Activated T-helper 2 cell treated with anti-CD3 and anti-CD28 coated beads, Interferon-gamma antibody, Interleukin-2, Interleukin-4, amounts not matched to agents 10 μg/mL and 5 μg/mL and 100 μg/mL, durations not matched to agents 14 hours and 24 hours and 36 hours (primary cell): ENCODE measurements at regions not wholly inside any gene's neighbourhood (a gene's known extent, or its start where the extent isn't known, plus 50 kb on each side); places are given as distances from the start of the nearest gene placed in this dataset.

ENCODE experiments used
- DNase-seq: peaks from one replicate; pipeline ENCODE4 v3.0.0; 2021; ENCODE audit warnings: low spot score
- H3K27ac Mint-ChIP-seq: one replicate; pipeline ENCODE4 v1.8.0; 2021; ENCODE audit warnings: mixed read lengths
- H3K27me3 Mint-ChIP-seq: one replicate; pipeline ENCODE4 v1.8.0; 2021; ENCODE audit warnings: low read depth, mixed read lengths
- H3K36me3 Mint-ChIP-seq: one replicate; pipeline ENCODE4 v1.8.0; 2021; ENCODE audit warnings: low read depth, mixed read lengths
- H3K4me1 Mint-ChIP-seq: one replicate; pipeline ENCODE4 v1.8.0; 2021; ENCODE audit warnings: low read depth, mixed read lengths
- H3K4me3 Mint-ChIP-seq: one replicate; pipeline ENCODE4 v1.8.0; 2021; ENCODE audit warnings: low read depth, mild to moderate bottlenecking, moderate library complexity, mixed read lengths
- H3K9me3 Mint-ChIP-seq: one replicate; pipeline ENCODE4 v1.8.0; 2021; ENCODE audit warnings: mixed read lengths
- intact Hi-C: fragments of 100-400 bp; cut with micrococcal nuclease; formaldehyde crosslinking; loops from one replicate; pipeline ENCODE4 v1.15.1; 2023

DNA sequence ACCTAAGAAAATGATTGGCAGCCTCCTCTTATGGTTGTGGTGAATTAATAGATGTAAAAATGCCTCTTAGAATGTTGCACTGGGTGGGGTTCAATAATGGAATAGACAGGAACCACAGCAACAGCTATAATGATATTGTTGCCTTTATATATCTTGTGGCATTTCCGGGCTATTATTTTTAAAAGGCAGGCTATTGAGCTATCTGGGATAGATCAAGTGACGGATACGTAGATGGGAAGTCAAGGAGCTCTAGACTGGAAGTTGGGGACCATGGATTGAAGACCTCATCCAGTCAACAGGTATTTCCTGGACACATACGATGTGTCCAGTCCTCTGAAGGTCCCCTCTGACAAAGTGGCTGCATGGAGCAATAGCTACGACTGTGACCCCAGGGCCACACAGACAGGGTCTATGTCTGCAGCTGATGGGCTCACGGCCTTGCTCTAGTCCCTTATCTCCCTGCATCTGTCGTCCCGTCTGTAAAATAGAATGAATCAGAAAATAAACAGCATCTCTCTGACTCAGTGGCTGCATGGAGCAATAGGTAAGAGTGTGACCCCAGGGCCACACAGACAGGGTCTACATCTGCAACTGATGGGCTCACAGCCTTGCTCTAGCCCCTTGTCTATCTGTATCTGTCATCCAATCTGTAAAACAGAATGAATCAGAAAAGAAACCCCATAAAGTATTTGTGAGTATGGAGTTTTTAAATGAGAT, 117.7 kb upstream of the FOXF1 start:
- intact Hi-C loops = no loop called here
- no peak overlapping the region for H3K4me3 Mint-ChIP-seq
- H3K9me3 Mint-ChIP-seq = no peaks in the 10 kb centered on the region
- DNase-seq = no peak
- no peak overlapping the region for H3K27ac Mint-ChIP-seq
- H3K27me3 Mint-ChIP-seq = no peaks in the 10 kb centered on the region
- H3K36me3 Mint-ChIP-seq = no peaks in the 10 kb centered on the region
- peaks cover 3% of the 10 kb centered on the region for H3K4me1 Mint-ChIP-seq

DNA sequence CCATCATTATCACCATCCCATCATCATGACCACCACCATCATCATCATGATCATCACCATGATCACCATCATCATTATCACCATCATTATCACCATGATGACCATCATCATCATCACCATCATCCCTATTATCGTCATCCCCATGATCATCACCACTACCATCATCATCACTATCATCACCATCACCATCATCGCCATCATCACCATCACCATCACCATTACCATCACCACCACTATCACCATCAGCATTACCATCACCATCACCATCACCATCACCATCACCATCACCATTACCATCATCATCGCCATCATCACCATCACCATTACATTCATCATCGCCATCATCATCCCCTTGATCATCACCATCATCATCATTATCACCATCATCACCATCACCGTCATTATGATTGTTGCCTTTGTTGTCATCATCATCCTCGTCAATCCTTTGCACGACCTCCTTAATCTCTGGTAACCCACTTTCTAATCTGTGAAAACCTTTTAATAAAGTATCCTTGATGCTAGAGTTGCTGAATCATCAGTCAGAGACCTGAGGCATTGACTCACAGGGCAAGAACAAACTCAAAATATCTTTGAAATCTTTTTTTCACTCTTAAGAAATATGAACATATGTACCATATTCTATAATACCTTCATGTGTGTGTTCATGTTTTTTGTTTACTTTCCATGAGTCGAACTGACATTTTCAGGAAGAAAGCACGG, 116.3 kb upstream of the FOXF1 start:
- Mint-ChIP-seq H3K36me3 (no peaks in the 10 kb centered on the region), H3K4me1 (no peaks in the 10 kb centered on the region), H3K27ac (no peak overlapping the region), H3K27me3 (no peaks in the 10 kb centered on the region), H3K9me3 (no peaks in the 10 kb centered on the region), H3K4me3 (no peak overlapping the region)
- intact Hi-C loops = no loop called here
- DNase-seq = no peak

DNA sequence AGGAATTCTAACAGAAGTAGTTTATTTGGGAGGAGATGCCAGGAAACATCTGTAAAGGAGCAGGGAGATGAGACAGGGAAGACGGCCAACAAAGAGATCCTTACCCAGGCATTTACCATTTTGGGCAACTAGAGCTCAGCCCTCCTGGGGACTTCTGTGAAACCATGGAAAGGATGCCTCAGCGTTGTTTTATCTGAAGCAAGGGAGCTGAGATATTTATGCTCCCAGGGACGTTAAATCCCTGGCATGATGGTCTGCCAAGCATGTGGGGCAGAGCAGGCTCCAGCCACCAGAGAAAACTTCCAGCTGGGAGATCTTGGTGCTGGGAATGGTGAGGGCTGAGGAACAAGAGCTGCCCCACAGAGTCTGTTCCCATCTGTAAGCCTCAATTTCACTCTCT, 114.8 kb upstream of the FOXF1 start:
- intact Hi-C loops = no loop called here
- Mint-ChIP-seq H3K4me1 (no peaks in the 10 kb centered on the region), H3K36me3 (no peaks in the 10 kb centered on the region), H3K27ac (no peak overlapping the region), H3K4me3 (no peak overlapping the region), H3K9me3 (no peaks in the 10 kb centered on the region), H3K27me3 (no peaks in the 10 kb centered on the region)
- no peak for DNase-seq

DNA sequence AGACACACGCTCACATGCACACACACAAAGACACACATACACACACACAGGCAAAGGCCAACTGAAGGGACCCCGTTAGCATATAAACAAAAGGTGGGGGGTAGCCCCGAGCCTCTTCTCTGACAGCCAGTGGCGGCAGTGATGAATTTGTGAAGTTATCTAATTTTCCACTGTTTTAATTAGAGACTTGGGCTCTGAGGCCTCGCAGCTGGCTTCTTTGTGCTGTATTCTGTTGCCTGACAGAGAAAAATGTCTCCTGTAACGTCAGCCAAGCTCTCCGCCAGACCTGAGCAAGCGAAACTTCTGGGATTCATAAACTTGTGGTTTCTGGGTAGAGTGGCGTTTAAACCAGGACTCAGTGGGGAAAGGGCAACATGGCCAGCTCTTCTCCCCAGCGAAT, 113.9 kb upstream of the FOXF1 start:
- Mint-ChIP-seq H3K36me3 (no peaks in the 10 kb centered on the region), H3K4me1 (no peaks in the 10 kb centered on the region), H3K9me3 (no peaks in the 10 kb centered on the region), H3K27me3 (no peaks in the 10 kb centered on the region), H3K27ac (no peak overlapping the region), H3K4me3 (no peak overlapping the region)
- intact Hi-C loops = no loop called here
- DNase-seq = no peak

DNA sequence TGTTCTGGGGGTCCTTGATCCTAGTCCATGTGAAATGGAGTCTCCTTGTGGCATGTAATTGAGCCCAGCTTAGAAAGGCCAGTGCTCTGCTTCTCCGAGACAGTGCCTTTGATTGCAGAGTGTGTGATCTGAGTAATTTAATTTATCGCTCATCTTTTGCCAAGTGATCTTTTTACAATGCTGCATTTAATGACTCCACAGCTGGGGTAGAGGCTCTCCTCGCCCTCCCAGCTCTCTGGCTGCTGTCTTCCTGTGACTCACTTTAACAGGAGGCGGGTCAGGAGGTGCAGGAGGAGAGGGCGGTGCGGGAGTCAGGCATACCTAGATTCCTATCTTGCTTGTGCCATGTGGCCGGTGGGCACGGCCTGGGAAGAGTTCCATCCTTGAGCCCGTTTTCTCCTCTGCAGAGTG, 113.4 kb upstream of the FOXF1 start:
- Mint-ChIP-seq H3K9me3 (no peaks in the 10 kb centered on the region), H3K27me3 (no peaks in the 10 kb centered on the region), H3K36me3 (no peaks in the 10 kb centered on the region), H3K4me1 (no peaks in the 10 kb centered on the region), H3K27ac (no peak overlapping the region), H3K4me3 (no peak overlapping the region)
- intact Hi-C loops = no loop called here
- DNase-seq = no peak

DNA sequence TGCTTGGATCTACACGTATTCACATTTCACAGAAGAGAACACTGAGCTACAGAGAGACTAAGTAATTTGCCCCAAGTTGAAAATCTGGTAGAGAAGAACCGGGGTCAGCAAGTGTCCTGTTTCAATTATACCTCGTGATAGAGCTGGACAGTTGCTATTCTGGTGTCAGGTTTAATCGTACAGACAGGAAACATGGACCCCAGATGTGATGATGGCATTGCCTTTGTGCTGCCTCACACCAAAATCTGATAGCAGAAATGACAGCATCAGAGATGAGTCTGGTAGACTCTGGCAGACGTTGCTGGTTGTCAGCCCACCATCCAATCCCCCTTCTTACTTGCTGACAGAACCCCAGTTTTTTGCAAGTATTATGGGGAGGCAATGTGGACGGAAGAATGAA, 112.1 kb upstream of the FOXF1 start:
- no peak overlapping the region for H3K4me3 Mint-ChIP-seq

DNA sequence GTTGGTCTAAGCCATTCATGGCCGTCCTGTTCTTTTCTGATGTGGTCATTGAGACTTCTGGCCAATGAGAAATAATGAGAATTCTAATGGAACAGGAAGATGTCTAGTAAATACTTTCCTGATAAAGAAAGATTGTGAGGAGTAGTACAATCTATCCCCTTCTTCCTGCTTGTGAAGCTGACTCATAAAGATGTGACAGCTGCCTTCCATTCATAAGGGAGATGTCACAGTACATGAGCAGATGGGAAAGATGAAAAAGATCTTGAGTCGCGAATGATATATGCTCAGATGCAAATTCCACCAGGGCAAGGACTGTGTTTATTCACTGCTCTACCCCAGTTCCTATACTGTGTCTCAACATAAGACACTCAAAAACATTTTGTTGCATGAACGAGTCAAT, 111.7 kb upstream of the FOXF1 start:
- no peaks in the 10 kb centered on the region for H3K27me3 Mint-ChIP-seq
- no peak for DNase-seq
- H3K4me1 Mint-ChIP-seq = no peaks in the 10 kb centered on the region
- H3K27ac Mint-ChIP-seq = no peak overlapping the region
- intact Hi-C loops = no loop called here
- H3K4me3 Mint-ChIP-seq = no peak overlapping the region
- no peaks in the 10 kb centered on the region for H3K36me3 Mint-ChIP-seq
- no peaks in the 10 kb centered on the region for H3K9me3 Mint-ChIP-seq

More for the DNA sequence above, 112.1 kb upstream of the FOXF1 start:
- Mint-ChIP-seq H3K9me3 (no peaks in the 10 kb centered on the region), H3K27ac (no peak overlapping the region), H3K4me1 (no peaks in the 10 kb centered on the region), H3K27me3 (no peaks in the 10 kb centered on the region), H3K36me3 (no peaks in the 10 kb centered on the region)
- no peak for DNase-seq
- intact Hi-C loops = no loop called here

DNA sequence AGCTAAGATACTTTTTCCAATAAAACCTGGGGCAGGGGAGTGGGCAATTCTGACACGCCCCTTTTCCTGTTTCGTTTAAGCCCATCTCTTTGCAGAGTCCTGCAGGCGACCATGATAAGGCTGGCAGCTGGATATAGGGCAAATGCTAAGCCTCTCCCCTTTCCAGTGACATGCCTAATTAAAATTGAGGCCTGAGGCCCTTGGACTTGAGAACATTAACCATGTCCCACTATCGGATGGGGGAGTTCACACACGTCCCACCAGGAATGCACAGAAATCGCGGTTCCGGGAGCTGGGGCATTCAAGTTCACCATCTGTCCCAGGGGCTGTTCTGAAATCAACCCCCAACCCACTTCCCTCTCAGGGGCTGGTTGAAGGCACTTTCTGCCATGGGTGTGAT, 109.2 kb upstream of the FOXF1 start:
- H3K4me3 Mint-ChIP-seq = no peak overlapping the region
- intact Hi-C loops = no loop called here
- no peaks in the 10 kb centered on the region for H3K9me3 Mint-ChIP-seq
- H3K27me3 Mint-ChIP-seq = no peaks in the 10 kb centered on the region
- H3K36me3 Mint-ChIP-seq = no peaks in the 10 kb centered on the region
- no peak for DNase-seq
- H3K4me1 Mint-ChIP-seq = no peaks in the 10 kb centered on the region
- H3K27ac Mint-ChIP-seq = no peak overlapping the region

DNA sequence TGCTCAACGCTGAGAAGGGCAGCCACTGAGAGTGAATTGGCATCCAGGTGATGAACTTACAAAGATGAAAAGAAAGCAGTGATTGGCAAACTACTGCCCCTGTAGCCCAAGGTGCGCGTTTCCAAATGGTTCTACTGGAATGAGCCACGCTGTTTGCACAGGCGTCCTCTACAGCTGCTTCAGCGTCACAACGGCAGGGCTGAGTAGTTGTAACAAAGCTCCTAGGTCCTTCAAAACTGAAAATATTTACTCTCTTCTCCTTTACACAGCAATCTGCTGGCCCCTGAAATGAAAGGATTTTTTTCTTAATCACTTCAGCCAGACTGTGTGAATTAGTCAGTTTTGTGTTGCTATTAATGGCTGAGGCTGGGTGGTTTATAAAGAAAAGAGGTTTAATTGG, 107.2 kb upstream of the FOXF1 start:
- H3K36me3 Mint-ChIP-seq = no peaks in the 10 kb centered on the region
- no peaks in the 10 kb centered on the region for H3K9me3 Mint-ChIP-seq
- H3K27ac Mint-ChIP-seq = no peak overlapping the region
- no peaks in the 10 kb centered on the region for H3K27me3 Mint-ChIP-seq
- intact Hi-C loops = no loop called here
- H3K4me3 Mint-ChIP-seq = no peak overlapping the region
- no peaks in the 10 kb centered on the region for H3K4me1 Mint-ChIP-seq
- DNase-seq = no peak

DNA sequence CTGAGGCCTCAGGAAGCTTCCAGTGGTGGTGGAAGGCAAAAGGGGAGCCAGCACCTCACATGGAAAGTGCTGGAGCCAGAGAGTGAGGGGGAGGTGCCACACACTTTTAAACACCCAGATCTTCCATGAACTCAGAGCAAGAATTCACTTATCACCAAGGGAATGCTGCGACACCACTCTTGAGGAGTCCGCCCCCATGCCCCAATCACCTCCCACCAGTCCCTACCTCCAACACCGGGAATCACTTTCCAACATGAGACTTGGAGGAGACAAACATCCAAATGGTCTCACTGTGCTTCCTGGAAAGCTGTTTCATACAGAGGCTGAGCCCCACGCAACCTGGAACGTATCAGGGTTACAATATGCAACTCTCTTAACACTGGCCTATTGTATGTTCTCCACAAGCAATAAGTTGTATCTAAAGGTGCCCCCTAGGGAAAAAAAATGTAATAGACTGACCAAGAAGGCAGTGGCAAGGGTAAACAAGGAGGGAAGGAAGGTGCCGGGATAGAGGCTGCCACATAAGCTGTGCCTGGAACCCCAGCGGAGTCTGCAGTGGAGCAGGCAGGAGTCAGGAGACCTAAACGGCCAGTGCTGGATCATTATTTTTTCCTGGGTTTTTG, 106.7 kb upstream of the FOXF1 start:
- H3K9me3 Mint-ChIP-seq = no peaks in the 10 kb centered on the region
- H3K4me1 Mint-ChIP-seq = no peaks in the 10 kb centered on the region
- H3K27me3 Mint-ChIP-seq = no peaks in the 10 kb centered on the region
- intact Hi-C loops = no loop called here
- H3K36me3 Mint-ChIP-seq = no peaks in the 10 kb centered on the region
- no peak for DNase-seq
- H3K27ac Mint-ChIP-seq = no peak overlapping the region
- no peak overlapping the region for H3K4me3 Mint-ChIP-seq

DNA sequence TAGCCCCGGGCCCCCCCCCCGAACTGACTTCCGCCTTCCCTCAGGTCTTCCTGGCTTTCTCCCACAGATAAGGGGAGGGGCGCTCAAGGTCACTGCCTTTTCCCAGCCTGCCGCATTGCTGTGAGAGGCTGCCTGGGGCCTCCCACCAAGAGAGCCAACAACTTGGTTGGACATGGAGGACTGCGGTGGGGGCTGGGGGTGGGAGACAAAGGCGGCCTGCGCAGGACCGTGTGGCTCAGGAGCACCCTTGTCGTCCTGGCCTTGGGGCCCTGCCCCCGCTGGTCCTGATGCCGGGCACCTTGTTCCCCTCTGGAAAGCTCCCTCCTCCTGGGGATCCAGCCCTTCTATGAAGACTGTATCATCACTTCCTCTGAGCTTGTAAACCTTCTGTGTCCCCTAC, 105.6 kb upstream of the FOXF1 start:
- DNase-seq = no peak
- H3K27me3 Mint-ChIP-seq = no peaks in the 10 kb centered on the region
- intact Hi-C loops = no loop called here
- H3K4me1 Mint-ChIP-seq = no peaks in the 10 kb centered on the region
- H3K36me3 Mint-ChIP-seq = no peaks in the 10 kb centered on the region
- H3K4me3 Mint-ChIP-seq = no peak overlapping the region
- no peak overlapping the region for H3K27ac Mint-ChIP-seq
- no peaks in the 10 kb centered on the region for H3K9me3 Mint-ChIP-seq

DNA sequence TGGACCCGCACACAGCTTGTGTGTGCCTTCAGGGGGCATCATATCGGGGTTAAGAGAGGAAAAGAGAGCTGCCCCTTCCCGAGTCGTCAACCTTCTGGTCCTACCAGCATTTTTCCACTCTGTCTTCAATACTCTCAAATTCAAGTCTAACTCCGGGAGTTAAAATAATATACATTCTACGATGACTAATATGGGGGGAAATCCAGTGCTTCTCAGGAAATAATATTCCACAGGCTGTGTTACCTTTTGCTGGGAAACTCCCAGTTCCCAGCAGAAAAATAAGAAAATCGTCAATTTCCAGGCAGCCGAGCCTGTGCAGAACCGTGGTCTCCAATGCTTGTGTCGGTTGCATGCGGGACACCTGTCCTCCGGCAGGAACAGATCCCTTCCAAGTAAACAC, 105.0 kb upstream of the FOXF1 start:
- intact Hi-C loops = no loop called here
- H3K36me3 Mint-ChIP-seq = no peaks in the 10 kb centered on the region
- no peak overlapping the region for H3K4me3 Mint-ChIP-seq
- no peak for DNase-seq
- H3K27ac Mint-ChIP-seq = no peak overlapping the region
- no peaks in the 10 kb centered on the region for H3K27me3 Mint-ChIP-seq
- no peaks in the 10 kb centered on the region for H3K4me1 Mint-ChIP-seq
- no peaks in the 10 kb centered on the region for H3K9me3 Mint-ChIP-seq

DNA sequence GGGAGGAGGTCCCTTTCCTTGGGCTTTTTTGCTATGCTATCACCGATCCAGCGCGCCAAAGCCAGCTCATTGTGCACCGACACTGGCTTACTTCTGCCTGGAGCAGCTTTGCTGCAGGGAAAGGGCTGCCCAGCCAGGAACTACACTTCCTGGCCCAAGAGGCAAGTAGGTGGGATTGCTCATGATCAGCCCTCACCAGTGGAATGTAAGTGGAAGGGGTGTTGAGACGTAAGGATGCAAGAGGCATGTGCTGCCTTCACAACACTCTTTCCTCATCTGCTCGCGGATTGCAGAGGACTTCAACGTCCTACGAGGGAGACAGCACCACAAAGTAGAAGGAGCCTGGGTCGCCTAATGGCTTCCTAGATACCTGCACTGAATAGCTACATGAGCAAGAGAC, 104.3 kb upstream of the FOXF1 start:
- no peaks in the 10 kb centered on the region for H3K9me3 Mint-ChIP-seq
- intact Hi-C loops = no loop called here
- H3K27ac Mint-ChIP-seq = no peak overlapping the region
- no peak for DNase-seq
- H3K4me3 Mint-ChIP-seq = no peak overlapping the region
- H3K4me1 Mint-ChIP-seq = no peaks in the 10 kb centered on the region
- no peaks in the 10 kb centered on the region for H3K27me3 Mint-ChIP-seq
- no peaks in the 10 kb centered on the region for H3K36me3 Mint-ChIP-seq
